Stimulated activated CD4-positive, alpha-beta T cell treated with anti-CD3 and anti-CD28 coated beads, Interleukin-12 subunit alpha, Interleukin-12 subunit beta, amount 100 ng/mL, for 4 hours (primary cell): ENCODE measurements at regions not wholly inside any gene's neighbourhood (a gene's known extent, or its start where the extent isn't known, plus 50 kb on each side); places are given as distances from the start of the nearest gene placed in this dataset.
"Not testable (repeated sequence)": the region's sequence is repeated elsewhere in the genome, so short reads cannot be mapped to it uniquely, and the experiment has no call there.

ENCODE experiments used
- DNase-seq: peaks from one replicate; pipeline ENCODE4 v3.0.0-alpha.2; 2020

- DNase-seq = not testable (repeated sequence)
Measured at GRCh38 chr15:30760633-30761032, 134.7 kb downstream of the ARHGAP11B start.

GRCh38 chr15:30761365-30761764 is 135.4 kb downstream of the ARHGAP11B start:
- DNase-seq = not testable (repeated sequence)

GRCh38 chr15:30769390-30770124 is 134.2 kb upstream of the FAN1 start:
- not testable (repeated sequence) for DNase-seq

- DNase-seq = no peak
Measured at GRCh38 chr15:30770759-30771158, 133.0 kb upstream of the FAN1 start.

- DNase-seq = no peak
Measured at GRCh38 chr15:30783019-30783418, 120.7 kb upstream of the FAN1 start.

GRCh38 chr15:30788595-30788994 is 115.1 kb upstream of the FAN1 start:
- DNase-seq = no peak

GRCh38 chr15:30791239-30792175 is 112.2 kb upstream of the FAN1 start:
- no peak for DNase-seq

GRCh38 chr15:30792843-30793242 is 110.9 kb upstream of the FAN1 start:
- DNase-seq = not testable (repeated sequence)

- no peak for DNase-seq
Measured at GRCh38 chr15:30794388-30794787, 109.3 kb upstream of the FAN1 start.

GRCh38 chr15:30799565-30799964 is 104.2 kb upstream of the FAN1 start:
- not testable (repeated sequence) for DNase-seq

- DNase-seq = not testable (repeated sequence)
Measured at GRCh38 chr15:30801140-30801895, 102.4 kb upstream of the FAN1 start.

GRCh38 chr15:30802001-30802400 is 101.7 kb upstream of the FAN1 start:
- not testable (repeated sequence) for DNase-seq

GRCh38 chr15:30803703-30804102 is 100.0 kb upstream of the FAN1 start:
- not testable (repeated sequence) for DNase-seq

GRCh38 chr15:30816430-30816829 is 87.3 kb upstream of the FAN1 start:
- no peak for DNase-seq

- DNase-seq = peak; percentile 14
Measured at GRCh38 chr15:30823068-30823813, 80.5 kb upstream of the FAN1 start.

- no peak for DNase-seq
Measured at GRCh38 chr15:30824518-30825195, 79.1 kb upstream of the FAN1 start.

GRCh38 chr15:30827625-30828303 is 76.0 kb upstream of the FAN1 start:
- no peak for DNase-seq

GRCh38 chr15:30828304-30828639 is 75.4 kb upstream of the FAN1 start:
- not testable (repeated sequence) for DNase-seq

- DNase-seq = no peak
Measured at GRCh38 chr15:30830961-30831360, 72.8 kb upstream of the FAN1 start.

GRCh38 chr15:30833379-30833778 is 70.3 kb upstream of the FAN1 start:
- DNase-seq = not testable (repeated sequence)

GRCh38 chr15:30841639-30842038 is 62.1 kb upstream of the FAN1 start:
- not testable (repeated sequence) for DNase-seq
